A673 (cell line): ENCODE measurements at regions not wholly inside any gene's neighbourhood (a gene's known extent, or its start where the extent isn't known, plus 50 kb on each side); places are given as distances from the start of the nearest gene placed in this dataset.

Experiments
- BruUV-seq: library from RNA; stranded (reverse); fragments of 400-500 nt; replicated peaks from 2 replicates; lab custom pipeline; 2021; lab: Mats Ljungman, UMichigan
- CTCF ChIA-PET: fragments of 300-600 bp; sonication (Branson Sonifier 250); formaldehyde crosslinking; loops from one replicate; lab custom pipeline; 2022; ENCODE audit warnings: antibody characterized with exemption; lab: Charles Lee
- POLR2A ChIA-PET: fragments of 300-600 bp; sonication (Branson Sonifier 250); formaldehyde crosslinking; loops from one replicate; lab custom pipeline; 2022; ENCODE audit warnings: antibody characterized with exemption; ENCODE audit not compliant: low non-redundant PET; lab: Charles Lee
- DNase-seq: peaks from one replicate; pipeline ENCODE4 v3.0.0-alpha.2; 2015; ENCODE audit warnings: low spot score
- H3K27ac ChIP-seq: fragments of 200-600 bp; sonication (generic); 2 replicates; pipeline ENCODE4 v1.5.1; 2016; ENCODE audit warnings: mixed run types, low read depth, mild to moderate bottlenecking, mixed read lengths, antibody characterized with exemption, low read length; ENCODE audit not compliant: poor library complexity, severe bottlenecking
- H3K27me3 ChIP-seq: fragments of 200-600 bp; sonication (generic); replicated peaks from 2 replicates; pipeline ENCODE4 v1.6.1; 2017; ENCODE audit warnings: mixed run types, low read depth, mild to moderate bottlenecking, mixed read lengths, antibody characterized with exemption, low read length; ENCODE audit not compliant: insufficient read depth, poor library complexity
- H3K36me3 ChIP-seq: fragments of 200-600 bp; sonication (generic); 2 replicates; pipeline ENCODE4 v1.6.1; 2016; ENCODE audit warnings: mixed run types, mild to moderate bottlenecking, mixed read lengths, antibody characterized with exemption, low read length; ENCODE audit not compliant: insufficient read depth, poor library complexity, severe bottlenecking
- H3K4me1 ChIP-seq: fragments of 200-600 bp; sonication (generic); 2 replicates; pipeline ENCODE4 v1.6.1; 2017; ENCODE audit warnings: mixed run types, mild to moderate bottlenecking, mixed read lengths, antibody characterized with exemption, low read length; ENCODE audit not compliant: insufficient read depth, poor library complexity, severe bottlenecking
- H3K4me3 ChIP-seq: fragments of 200-600 bp; sonication (generic); 2 replicates; pipeline ENCODE4 v1.5.1; 2016; ENCODE audit warnings: low read depth, mixed run types, mild to moderate bottlenecking, mixed read lengths, low read length; ENCODE audit not compliant: poor library complexity, severe bottlenecking
- H3K9me3 ChIP-seq: fragments of 200-600 bp; sonication (generic); 2 replicates; pipeline ENCODE4 v1.6.1; 2016; ENCODE audit warnings: mixed run types, low read depth, mild to moderate bottlenecking, mixed read lengths, antibody characterized with exemption, low read length; ENCODE audit not compliant: poor library complexity, severe bottlenecking
- EZH2 ChIP-seq: fragments of 200-600 bp; sonication (generic); IDR thresholded peaks from 2 replicates; pipeline ENCODE4 v1.6.1; 2017; ENCODE audit warnings: borderline replicate concordance, low read depth, mild to moderate bottlenecking, mixed read lengths, antibody characterized with exemption, low read length; ENCODE audit not compliant: poor library complexity, severe bottlenecking
- intact Hi-C: fragments of 100-400 bp; cut with micrococcal nuclease; formaldehyde crosslinking; loops from one replicate; pipeline ENCODE4 v1.10.0; 2022; ENCODE audit not compliant: unreplicated experiment
- TF ChIP-seq, protein P1 (sequence below): fragments of 300-800, 200-600 bp; sonication (generic); conservative IDR thresholded peaks from 2 replicates; pipeline ENCODE4 v1.5.1; 2017; ENCODE audit warnings: low read depth, mild to moderate bottlenecking, antibody characterized with exemption, low read length, moderate library complexity, mixed read lengths

- CTCF ChIA-PET = no interaction called here
- DNase-seq = no peak
- TF ChIP-seq, protein P1, sequence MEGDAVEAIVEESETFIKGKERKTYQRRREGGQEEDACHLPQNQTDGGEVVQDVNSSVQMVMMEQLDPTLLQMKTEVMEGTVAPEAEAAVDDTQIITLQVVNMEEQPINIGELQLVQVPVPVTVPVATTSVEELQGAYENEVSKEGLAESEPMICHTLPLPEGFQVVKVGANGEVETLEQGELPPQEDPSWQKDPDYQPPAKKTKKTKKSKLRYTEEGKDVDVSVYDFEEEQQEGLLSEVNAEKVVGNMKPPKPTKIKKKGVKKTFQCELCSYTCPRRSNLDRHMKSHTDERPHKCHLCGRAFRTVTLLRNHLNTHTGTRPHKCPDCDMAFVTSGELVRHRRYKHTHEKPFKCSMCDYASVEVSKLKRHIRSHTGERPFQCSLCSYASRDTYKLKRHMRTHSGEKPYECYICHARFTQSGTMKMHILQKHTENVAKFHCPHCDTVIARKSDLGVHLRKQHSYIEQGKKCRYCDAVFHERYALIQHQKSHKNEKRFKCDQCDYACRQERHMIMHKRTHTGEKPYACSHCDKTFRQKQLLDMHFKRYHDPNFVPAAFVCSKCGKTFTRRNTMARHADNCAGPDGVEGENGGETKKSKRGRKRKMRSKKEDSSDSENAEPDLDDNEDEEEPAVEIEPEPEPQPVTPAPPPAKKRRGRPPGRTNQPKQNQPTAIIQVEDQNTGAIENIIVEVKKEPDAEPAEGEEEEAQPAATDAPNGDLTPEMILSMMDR = no peak
- TF ChIP-seq EZH2 = no peak
- Histone ChIP-seq H3K27ac (no peak overlapping the region), H3K27me3 (peaks cover 11% of the 10 kb centered on the region), H3K9me3 (no peaks in the 10 kb centered on the region), H3K4me3 (no peak overlapping the region), H3K4me1 (no peaks in the 10 kb centered on the region), H3K36me3 (no peaks in the 10 kb centered on the region)
- POLR2A ChIA-PET = no interaction called here
- intact Hi-C loops = no loop called here
- no TSS peak for BruUV-seq
Measured at GRCh38 chr6:88365656-88366055, 199.5 kb upstream of the CNR1 start.

GRCh38 chr6:88365230-88365629 is 199.1 kb upstream of the CNR1 start:
- Histone ChIP-seq H3K27me3 (peaks cover 11% of the 10 kb centered on the region), H3K36me3 (no peaks in the 10 kb centered on the region), H3K4me1 (no peaks in the 10 kb centered on the region), H3K27ac (no peak overlapping the region), H3K4me3 (no peak overlapping the region), H3K9me3 (no peaks in the 10 kb centered on the region)
- ChIA-PET CTCF (no interaction called here), POLR2A (no interaction called here)
- no peak for TF ChIP-seq EZH2
- TF ChIP-seq, protein P1 = no peak
- intact Hi-C loops = no loop called here
- no peak for DNase-seq
- BruUV-seq = no TSS peak

GRCh38 chr6:88361754-88362153 is 195.6 kb upstream of the CNR1 start:
- CTCF ChIA-PET = no interaction called here
- intact Hi-C loops = no loop called here
- BruUV-seq = no TSS peak
- Histone ChIP-seq H3K4me1 (no peaks in the 10 kb centered on the region), H3K27me3 (peaks cover 11% of the 10 kb centered on the region), H3K4me3 (no peak overlapping the region), H3K9me3 (no peaks in the 10 kb centered on the region), H3K27ac (no peak overlapping the region), H3K36me3 (no peaks in the 10 kb centered on the region)
- POLR2A ChIA-PET = no interaction called here
- TF ChIP-seq, protein P1 = no peak
- no peak for TF ChIP-seq EZH2
- no peak for DNase-seq
